SK-N-SH treated with all-trans-retinoic acid at 6 μM for 48 hours (cell line): ENCODE measurements at regions not wholly inside any gene's neighbourhood (a gene's known extent, or its start where the extent isn't known, plus 50 kb on each side); places are given as distances from the start of the nearest gene placed in this dataset.

ENCODE experiments used
- BACH2 ChIP-seq: fragments of 250-450 bp; sonication (Bioruptor Pico); IDR thresholded peaks from 2 replicates; pipeline ENCODE4 v1.9.0; 2021; ENCODE audit warnings: mild to moderate bottlenecking, borderline replicate concordance
- ESRRG ChIP-seq: fragments of 250-450 bp; sonication (Bioruptor Pico); IDR thresholded peaks from 2 replicates; pipeline ENCODE4 v1.6.1; 2021; ENCODE audit warnings: mild to moderate bottlenecking
- PATZ1 ChIP-seq: fragments of 250-450 bp; sonication (Bioruptor Pico); IDR thresholded peaks from 2 replicates; pipeline ENCODE4 v1.8.0; 2020; ENCODE audit warnings: mild to moderate bottlenecking, moderate library complexity, borderline replicate concordance
- TF ChIP-seq, protein P1 (sequence below): fragments of 250-450 bp; sonication (Bioruptor Pico); IDR thresholded peaks from 2 replicates; pipeline ENCODE4 v1.5.1; 2020; ENCODE audit warnings: low read depth, mild to moderate bottlenecking, moderate library complexity
- TF ChIP-seq, protein P2 (sequence below): fragments of 250-450 bp; sonication (Bioruptor Pico); IDR thresholded peaks from 2 replicates; pipeline ENCODE4 v1.5.1; 2021; ENCODE audit warnings: mild to moderate bottlenecking, moderate library complexity

DNA sequence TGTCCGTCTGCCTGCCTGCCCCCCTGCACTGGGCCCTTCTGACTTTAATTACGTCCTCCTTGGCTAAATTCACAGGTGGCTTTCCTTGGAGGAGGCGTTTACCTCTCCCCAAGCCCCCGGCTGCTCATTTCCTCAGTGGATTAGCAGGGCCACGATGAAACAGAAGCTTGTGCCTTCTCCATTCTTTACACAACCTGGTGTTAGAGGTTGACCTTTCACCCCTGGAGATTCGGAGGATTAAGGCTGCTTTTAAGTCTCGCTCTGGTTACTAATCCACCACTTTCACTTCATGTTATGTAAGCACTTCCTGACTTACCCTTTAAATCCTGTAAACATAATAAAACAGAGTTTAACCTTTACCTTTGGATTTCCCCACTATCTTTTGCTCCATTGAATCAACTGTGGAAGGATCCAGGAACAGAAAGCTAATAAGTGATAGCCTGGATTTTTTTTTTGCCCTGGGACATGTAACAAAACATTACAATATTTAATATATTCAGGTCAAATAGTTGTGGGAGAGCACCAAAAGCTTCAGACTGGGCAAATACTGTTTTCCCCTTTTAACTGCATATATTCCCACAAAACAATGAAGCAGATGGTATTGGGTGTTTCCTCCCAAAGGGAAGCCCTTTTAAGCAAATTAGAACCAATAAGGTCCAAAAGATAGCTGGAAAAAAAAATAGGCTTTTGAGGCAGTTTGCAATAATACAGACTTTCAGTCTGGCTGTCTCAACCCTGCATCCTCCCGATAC lies 370.2 kb downstream of the EN1 start:
- TF ChIP-seq PATZ1: no peak
- TF ChIP-seq BACH2 (CRISPR knock-in tag): no peak
- TF ChIP-seq, protein P1, sequence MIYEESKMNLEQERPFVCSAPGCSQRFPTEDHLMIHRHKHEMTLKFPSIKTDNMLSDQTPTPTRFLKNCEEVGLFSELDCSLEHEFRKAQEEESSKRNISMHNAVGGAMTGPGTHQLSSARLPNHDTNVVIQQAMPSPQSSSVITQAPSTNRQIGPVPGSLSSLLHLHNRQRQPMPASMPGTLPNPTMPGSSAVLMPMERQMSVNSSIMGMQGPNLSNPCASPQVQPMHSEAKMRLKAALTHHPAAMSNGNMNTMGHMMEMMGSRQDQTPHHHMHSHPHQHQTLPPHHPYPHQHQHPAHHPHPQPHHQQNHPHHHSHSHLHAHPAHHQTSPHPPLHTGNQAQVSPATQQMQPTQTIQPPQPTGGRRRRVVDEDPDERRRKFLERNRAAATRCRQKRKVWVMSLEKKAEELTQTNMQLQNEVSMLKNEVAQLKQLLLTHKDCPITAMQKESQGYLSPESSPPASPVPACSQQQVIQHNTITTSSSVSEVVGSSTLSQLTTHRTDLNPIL (CRISPR knock-in tag): no peak
- no peak for TF ChIP-seq ESRRG (CRISPR knock-in tag)
- TF ChIP-seq, protein P2, sequence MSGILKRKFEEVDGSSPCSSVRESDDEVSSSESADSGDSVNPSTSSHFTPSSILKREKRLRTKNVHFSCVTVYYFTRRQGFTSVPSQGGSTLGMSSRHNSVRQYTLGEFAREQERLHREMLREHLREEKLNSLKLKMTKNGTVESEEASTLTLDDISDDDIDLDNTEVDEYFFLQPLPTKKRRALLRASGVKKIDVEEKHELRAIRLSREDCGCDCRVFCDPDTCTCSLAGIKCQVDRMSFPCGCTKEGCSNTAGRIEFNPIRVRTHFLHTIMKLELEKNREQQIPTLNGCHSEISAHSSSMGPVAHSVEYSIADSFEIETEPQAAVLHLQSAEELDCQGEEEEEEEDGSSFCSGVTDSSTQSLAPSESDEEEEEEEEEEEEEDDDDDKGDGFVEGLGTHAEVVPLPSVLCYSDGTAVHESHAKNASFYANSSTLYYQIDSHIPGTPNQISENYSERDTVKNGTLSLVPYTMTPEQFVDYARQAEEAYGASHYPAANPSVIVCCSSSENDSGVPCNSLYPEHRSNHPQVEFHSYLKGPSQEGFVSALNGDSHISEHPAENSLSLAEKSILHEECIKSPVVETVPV (CRISPR knock-in tag): no peak
